CD1c-positive myeloid dendritic cell (primary cell): ENCODE measurements at regions not wholly inside any gene's neighbourhood (a gene's known extent, or its start where the extent isn't known, plus 50 kb on each side); places are given as distances from the start of the nearest gene placed in this dataset.
A peak's percentile ranks its signal among the peaks of the same experiment; 100 is the strongest.

Experiments
- DNase-seq: peaks from one replicate; pipeline ENCODE4 v3.0.0-alpha.2; 2016; ENCODE audit errors: extremely low spot score

DNA sequence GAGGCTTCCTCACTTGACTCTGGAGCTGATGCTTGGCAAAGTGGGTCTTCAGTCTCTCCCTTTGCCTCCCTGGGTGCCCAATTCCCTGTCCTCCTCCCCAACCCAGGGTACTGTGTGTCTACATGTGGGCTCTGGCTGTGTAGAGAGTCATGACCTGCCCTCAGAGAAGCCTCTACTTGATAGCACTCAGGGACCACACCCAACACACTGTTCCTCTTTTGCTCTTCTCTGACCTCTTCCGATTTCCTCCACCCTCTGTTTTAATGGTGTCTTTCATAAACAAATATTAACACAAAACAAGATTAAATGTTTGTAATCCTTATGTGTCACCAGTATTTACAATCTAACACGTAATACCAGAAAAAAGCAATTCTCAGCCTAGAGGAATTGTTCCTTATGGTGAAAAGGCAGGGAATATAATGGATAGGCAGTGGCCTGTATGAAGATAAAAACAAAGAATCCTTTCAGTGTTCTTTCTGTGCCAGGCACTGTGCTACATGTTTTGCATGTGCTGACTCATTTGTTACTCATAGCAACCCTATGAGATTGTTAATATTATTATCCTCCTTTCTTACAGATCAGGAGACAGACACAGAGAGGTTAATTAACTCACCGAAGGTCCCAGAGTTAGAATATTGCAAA lies 58.2 kb downstream of the HSD3B1 start:
- peak; percentile 35 for DNase-seq

GRCh38 chr1:119569095-119569494 lies 62.1 kb downstream of the HSD3B1 start:
- no peak for DNase-seq
